Motor neuron (in vitro differentiated cells): ENCODE measurements at regions not wholly inside any gene's neighbourhood (a gene's known extent, or its start where the extent isn't known, plus 50 kb on each side); places are given as distances from the start of the nearest gene placed in this dataset.
A peak's percentile ranks its signal among the peaks of the same experiment; 100 is the strongest.

ENCODE experiments used
- ATAC-seq, 8 experiments: fragments of 200-7000 bp; cut with Tn5 transposase; replicated peaks in 6 of 8; 2 replicates each; pipeline ENCODE4 v1.8.0; 2021; ENCODE audit warnings: mild to moderate bottlenecking in 8 of 8, moderate library complexity in 8 of 8
- H3K27ac ChIP-seq, 2 donors: fragments of 250-450 bp; sonication (Bioruptor Pico); 2 replicates each; pipeline ENCODE4 v1.9.0; 2021; ENCODE audit warnings: antibody characterized with exemption in 2 of 2, mild to moderate bottlenecking in 2 of 2, moderate library complexity in 1 of 2
- H3K4me1 ChIP-seq, 2 donors: fragments of 250-450 bp; sonication (Bioruptor Pico); replicated peaks in 1 of 2; 2 replicates each; pipeline ENCODE4 v1.6.1; 2021; ENCODE audit warnings: antibody characterized with exemption in 2 of 2, mild to moderate bottlenecking in 2 of 2, moderate library complexity in 1 of 2
- H3K4me3 ChIP-seq, 5 donors: fragments of 250-450 bp; sonication (Bioruptor Pico); 2 replicates each; pipeline ENCODE4 v1.9.0; 2021; ENCODE audit warnings: antibody characterized with exemption in 5 of 5, mild to moderate bottlenecking in 5 of 5, moderate library complexity in 4 of 5
- WGBS, 10 experiments: fragments of 450-650 bp; shearing (Covaris generic); methylation state at CpG; one replicate each; pipeline ENCODE4 v1.0.0; 2022; 5-methylcytosine and 5-hydroxymethylcytosine counted together
- in situ Hi-C, 9 experiments: fragments of 400-800 bp; cut with MboI; loops; one replicate each; pipeline ENCODE4 v1.15.0; 2021; ENCODE audit warnings: low sequenced_read_pairs in 9 of 9, low pct_unique_long_range_greater_than_20kb in 2 of 9; ENCODE audit not compliant: unreplicated experiment in 9 of 9

DNA sequence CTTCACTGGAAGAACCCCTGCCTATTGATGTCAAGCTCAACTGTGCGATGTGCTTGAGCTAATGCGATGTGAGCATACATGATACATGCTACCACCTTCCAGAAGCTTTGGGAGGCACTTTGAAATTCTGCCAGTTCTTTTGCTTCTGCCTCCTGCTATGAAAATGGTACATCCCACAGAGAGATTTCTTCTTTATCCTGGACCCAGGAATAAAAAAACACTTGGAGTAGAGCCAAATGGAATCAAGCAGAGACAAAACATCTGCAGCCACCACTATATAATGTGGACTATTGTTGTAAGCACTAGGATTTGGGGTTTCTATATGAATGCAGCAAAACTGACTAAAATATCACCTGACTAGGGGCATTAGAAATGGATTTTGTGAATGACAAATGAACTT, 119.9 kb upstream of the GAP43 start:
- in situ Hi-C loops: no loop called here
- Histone ChIP-seq H3K27ac (no peak overlapping the region), H3K4me3 (no peak overlapping the region), H3K4me1 (peaks cover 3 to 8% of the 10 kb centered on the region in 2 donors)
- peak in 1 of 8 experiments; percentile 57 for ATAC-seq
- WGBS, 10 experiments: 50 to 100% (median 70%) methylated on average over 2 of the region's 2 CpGs; no CpG with 5 or more reads in 4 of the 10 experiments

DNA sequence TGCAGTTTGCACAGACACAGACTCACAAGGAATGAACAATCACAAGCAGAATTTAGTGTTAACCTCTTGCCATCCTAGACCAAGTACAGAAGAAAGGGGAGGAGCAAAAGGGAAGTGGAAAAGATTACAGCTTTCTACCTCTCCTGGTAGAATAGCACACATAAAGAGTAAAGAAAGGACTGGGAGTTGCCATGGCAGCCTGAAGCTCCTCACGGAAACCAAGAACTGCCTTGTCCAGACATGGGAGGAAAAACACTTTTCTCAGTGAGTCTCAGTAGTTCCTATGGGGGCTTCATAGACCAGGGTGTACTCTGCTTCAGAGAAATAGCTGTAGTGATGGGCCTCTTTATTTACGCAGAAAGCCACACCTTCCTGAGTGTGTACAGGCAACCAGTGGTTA, 114.7 kb upstream of the GAP43 start:
- Histone ChIP-seq H3K4me3 (no peak overlapping the region), H3K4me1 (peaks cover 15 to 22% of the 10 kb centered on the region in 2 donors), H3K27ac (no peak overlapping the region)
- in situ Hi-C loops: no loop called here
- 43 to 100% (median 77%) methylated on average over 1 to 2 of the region's 2 CpGs; no CpG with 5 or more reads in 2 of the 10 experiments for WGBS, 10 experiments
- peak in 1 of 8 experiments; percentile 14 for ATAC-seq

- peak; percentile 77 to 86 (median 84) for ATAC-seq
- WGBS, 10 experiments: 0 to 10% (median 1%) methylated on average over 2 to 20 of the region's 26 CpGs
These were observed 110.5 kb upstream of the GAP43 start for GRCh38 chr3:115512565-115513415.

GRCh38 chr3:115513416-115513800, 109.9 kb upstream of the GAP43 start:
- peaks cover 25 to 30% of the 10 kb centered on the region in 2 donors for H3K4me1 ChIP-seq
- ATAC-seq: peak in 2 of 8 experiments; percentile 0 to 11
- in situ Hi-C loops: no loop called here
- H3K4me3 ChIP-seq: peak overlapping the region; percentile 35 to 41 (median 38)
- peak overlapping the region; percentile 82 to 93 for H3K27ac ChIP-seq
- 30 to 100% (median 41%) methylated on average over 1 to 5 of the region's 5 CpGs for WGBS, 10 experiments

More at GRCh38 chr3:115512565-115513415, 110.5 kb upstream of the GAP43 start:
- peaks cover 19 to 28% of the 10 kb centered on the region in 2 donors for H3K4me1 ChIP-seq
- in situ Hi-C loops: no loop called here
- H3K27ac ChIP-seq: peak overlapping the region; percentile 82 to 93
- H3K4me3 ChIP-seq: peak overlapping the region; percentile 35 to 41 (median 38)

GRCh38 chr3:115517457-115518050, 105.8 kb upstream of the GAP43 start:
- in situ Hi-C loops: no loop called here
- Histone ChIP-seq H3K4me3 (no peak overlapping the region), H3K27ac (no peak overlapping the region), H3K4me1 (peaks cover 20 to 23% of the 10 kb centered on the region in 2 donors)
- no peak for ATAC-seq
- 60 to 100% (median 82%) methylated on average over 1 to 3 of the region's 3 CpGs; no CpG with 5 or more reads in 1 of the 10 experiments for WGBS, 10 experiments

DNA sequence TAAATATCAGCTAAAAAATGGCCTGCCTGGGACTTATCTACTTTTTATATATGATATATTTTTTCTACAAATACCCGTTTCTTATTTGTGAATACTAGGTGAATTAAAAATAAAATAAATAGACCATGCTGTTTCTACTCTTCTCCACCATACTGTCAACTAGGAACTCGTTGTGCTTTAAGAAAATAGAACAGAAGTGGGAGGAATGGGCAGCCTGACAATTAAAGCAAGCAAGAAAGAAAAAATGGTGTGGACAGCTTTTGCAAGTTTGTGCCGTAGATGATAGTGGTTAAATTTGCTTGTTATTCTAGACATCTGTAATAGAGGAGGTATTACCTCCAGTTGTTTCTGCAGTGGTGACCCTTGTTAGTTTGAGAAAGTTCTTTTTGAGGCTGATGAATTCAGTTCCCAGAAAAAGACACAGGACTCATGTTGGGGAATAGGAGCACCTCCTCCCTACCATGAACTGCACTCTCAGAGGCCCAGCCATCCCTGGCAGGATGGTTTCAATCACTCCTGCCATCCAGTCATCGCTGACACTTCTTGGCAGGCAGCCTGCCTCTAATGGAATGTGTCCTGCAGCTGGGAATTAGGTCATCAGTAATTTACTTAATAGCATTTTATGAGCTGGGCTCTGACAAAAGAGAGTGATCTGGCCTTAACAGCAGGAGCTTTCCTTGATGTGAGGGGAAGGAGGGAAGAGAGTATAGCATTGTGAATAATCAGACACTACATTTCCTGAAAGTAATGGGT, 105.0 kb upstream of the GAP43 start:
- WGBS, 10 experiments: 18 to 90% (median 56%) methylated on average over 2 to 4 of the region's 4 CpGs
- ATAC-seq: peak; percentile 70 to 99 (median 99)
- H3K4me3 ChIP-seq: no peak overlapping the region
- H3K4me1 ChIP-seq: peaks cover 20 to 27% of the 10 kb centered on the region in 2 donors
- H3K27ac ChIP-seq: peak overlapping the region in 1 of 2 donors; percentile 1
- in situ Hi-C loops: no loop called here

- H3K4me1 ChIP-seq: peaks cover 27 to 36% of the 10 kb centered on the region in 2 donors
- no peak overlapping the region for H3K4me3 ChIP-seq
- H3K27ac ChIP-seq: no peak overlapping the region
- in situ Hi-C loops: no loop called here
- WGBS, 10 experiments: 33 to 100% (median 90%) methylated on average over 1 to 2 of the region's 2 CpGs; no CpG with 5 or more reads in 1 of the 10 experiments
- no peak for ATAC-seq
These were observed 103.1 kb upstream of the GAP43 start for GRCh38 chr3:115520241-115520640.

GRCh38 chr3:115520651-115521245, 102.6 kb upstream of the GAP43 start:
- in situ Hi-C loops: no loop called here
- Histone ChIP-seq H3K4me1 (peaks cover 28 to 37% of the 10 kb centered on the region in 2 donors), H3K27ac (no peak overlapping the region), H3K4me3 (no peak overlapping the region)
- ATAC-seq: no peak

DNA sequence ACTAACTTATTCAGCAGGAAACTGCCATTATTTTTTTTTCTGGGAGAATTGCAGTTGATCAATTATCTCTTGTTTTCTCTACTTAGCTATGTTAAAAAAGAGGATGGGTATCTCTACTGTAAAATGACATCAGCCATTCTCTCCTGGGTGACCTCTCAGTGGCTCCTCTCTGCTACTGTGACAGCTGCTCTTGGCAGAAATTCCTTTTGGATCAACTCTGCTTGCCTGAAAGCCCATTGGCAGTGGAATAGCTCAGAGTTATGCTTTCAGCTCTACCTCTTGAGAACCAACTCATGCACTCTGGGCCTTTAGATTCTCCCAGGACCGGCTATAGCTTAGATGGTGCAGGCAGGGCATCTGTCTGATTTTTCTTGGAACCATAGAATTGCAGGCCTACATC, 99.9 kb upstream of the GAP43 start:
- in situ Hi-C loops: no loop called here
- Histone ChIP-seq H3K4me3 (no peak overlapping the region), H3K27ac (no peak overlapping the region), H3K4me1 (peaks cover 17 to 27% of the 10 kb centered on the region in 2 donors)
- WGBS, 10 experiments: 44 to 100% (median 80%) methylated on average over 1 of the region's 1 CpG; no CpG with 5 or more reads in 6 of the 10 experiments
- ATAC-seq: peak in 5 of 8 experiments; percentile 22 to 59 (median 56)

GRCh38 chr3:115524549-115524948, 98.8 kb upstream of the GAP43 start:
- H3K4me1 ChIP-seq: peaks cover 12 to 18% of the 10 kb centered on the region in 2 donors
- no peak overlapping the region for H3K4me3 ChIP-seq
- 0 to 81% (median 20%) methylated on average over 1 to 2 of the region's 2 CpGs; no CpG with 5 or more reads in 5 of the 10 experiments for WGBS, 10 experiments
- ATAC-seq: peak in 5 of 8 experiments; percentile 61 to 75 (median 68)
- in situ Hi-C loops: no loop called here
- no peak overlapping the region for H3K27ac ChIP-seq

GRCh38 chr3:115525731-115526130, 97.6 kb upstream of the GAP43 start:
- no peak for ATAC-seq
- WGBS, 10 experiments: 50 to 100% (median 100%) methylated on average over 1 of the region's 1 CpG; no CpG with 5 or more reads in 3 of the 10 experiments
- in situ Hi-C loops: no loop called here
- no peak overlapping the region for H3K27ac ChIP-seq
- no peak overlapping the region for H3K4me3 ChIP-seq
- peaks cover 12 to 18% of the 10 kb centered on the region in 2 donors for H3K4me1 ChIP-seq

- ATAC-seq: no peak
- no CpG with 5 or more reads among the region's 1 CpG for WGBS, 10 experiments
These were observed 90.1 kb upstream of the GAP43 start for GRCh38 chr3:115533218-115533617.

More at GRCh38 chr3:115533218-115533617, 90.1 kb upstream of the GAP43 start:
- in situ Hi-C loops: no loop called here
- Histone ChIP-seq H3K27ac (no peak overlapping the region), H3K4me1 (no peaks in the 10 kb centered on the region), H3K4me3 (no peak overlapping the region)
